ENCODE measurements at regions not wholly inside any gene's neighbourhood (a gene's known extent, or its start where the extent isn't known, plus 50 kb on each side); places are given as distances from the start of the nearest gene placed in this dataset.
A peak's percentile ranks its signal among the peaks of the same experiment; 100 is the strongest.
"Not testable (repeated sequence)": the region's sequence is repeated elsewhere in the genome, so short reads cannot be mapped to it uniquely, and the experiment has no call there.

- TF ChIP-seq ZFX (IDR thresholded peaks at IDR 0.05): no peak
- TF ChIP-seq, protein P1, sequence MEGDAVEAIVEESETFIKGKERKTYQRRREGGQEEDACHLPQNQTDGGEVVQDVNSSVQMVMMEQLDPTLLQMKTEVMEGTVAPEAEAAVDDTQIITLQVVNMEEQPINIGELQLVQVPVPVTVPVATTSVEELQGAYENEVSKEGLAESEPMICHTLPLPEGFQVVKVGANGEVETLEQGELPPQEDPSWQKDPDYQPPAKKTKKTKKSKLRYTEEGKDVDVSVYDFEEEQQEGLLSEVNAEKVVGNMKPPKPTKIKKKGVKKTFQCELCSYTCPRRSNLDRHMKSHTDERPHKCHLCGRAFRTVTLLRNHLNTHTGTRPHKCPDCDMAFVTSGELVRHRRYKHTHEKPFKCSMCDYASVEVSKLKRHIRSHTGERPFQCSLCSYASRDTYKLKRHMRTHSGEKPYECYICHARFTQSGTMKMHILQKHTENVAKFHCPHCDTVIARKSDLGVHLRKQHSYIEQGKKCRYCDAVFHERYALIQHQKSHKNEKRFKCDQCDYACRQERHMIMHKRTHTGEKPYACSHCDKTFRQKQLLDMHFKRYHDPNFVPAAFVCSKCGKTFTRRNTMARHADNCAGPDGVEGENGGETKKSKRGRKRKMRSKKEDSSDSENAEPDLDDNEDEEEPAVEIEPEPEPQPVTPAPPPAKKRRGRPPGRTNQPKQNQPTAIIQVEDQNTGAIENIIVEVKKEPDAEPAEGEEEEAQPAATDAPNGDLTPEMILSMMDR (conservative IDR thresholded peaks at IDR 0.05): no peak
- no peak overlapping the region for H3K27ac ChIP-seq
Observed at GRCh38 chr4:124121461-124121971, 591.0 kb downstream of the ANKRD50 start.

GRCh38 chr4:124123181-124123580 lies 589.4 kb downstream of the ANKRD50 start:
- H3K27ac ChIP-seq: no peak overlapping the region
- TF ChIP-seq, protein P1 (conservative IDR thresholded peaks at IDR 0.05): no peak
- TF ChIP-seq ZFX (IDR thresholded peaks at IDR 0.05): no peak

DNA sequence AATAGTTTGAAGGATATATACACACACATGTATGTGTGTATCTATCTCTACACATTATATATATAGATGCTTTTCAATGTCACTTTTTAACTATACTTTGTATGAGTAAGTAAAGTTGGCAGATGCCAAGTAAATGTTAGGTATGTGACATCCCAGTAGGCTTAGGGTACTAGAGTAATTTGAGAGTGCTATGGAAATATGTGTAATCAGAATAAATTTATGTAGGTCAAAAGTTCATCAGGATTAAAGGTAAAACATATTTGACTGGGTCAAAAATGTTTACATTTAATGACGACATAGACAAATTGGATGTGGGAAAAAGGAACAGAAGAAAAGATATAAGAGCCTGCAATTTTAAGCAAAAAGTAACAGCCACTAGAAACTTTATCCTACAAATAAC lies 588.8 kb downstream of the ANKRD50 start:
- no peak for TF ChIP-seq ZFX (IDR thresholded peaks at IDR 0.05)
- TF ChIP-seq, protein P1 (conservative IDR thresholded peaks at IDR 0.05): no peak
- no peak overlapping the region for H3K27ac ChIP-seq

GRCh38 chr4:124131324-124131723 lies 581.2 kb downstream of the ANKRD50 start:
- H3K27ac ChIP-seq: not testable (repeated sequence)

GRCh38 chr4:124132161-124132560 lies 580.4 kb downstream of the ANKRD50 start:
- TF ChIP-seq ZFX (IDR thresholded peaks at IDR 0.05): no peak
- TF ChIP-seq, protein P1 (conservative IDR thresholded peaks at IDR 0.05): no peak
- H3K27ac ChIP-seq: no peak overlapping the region

DNA sequence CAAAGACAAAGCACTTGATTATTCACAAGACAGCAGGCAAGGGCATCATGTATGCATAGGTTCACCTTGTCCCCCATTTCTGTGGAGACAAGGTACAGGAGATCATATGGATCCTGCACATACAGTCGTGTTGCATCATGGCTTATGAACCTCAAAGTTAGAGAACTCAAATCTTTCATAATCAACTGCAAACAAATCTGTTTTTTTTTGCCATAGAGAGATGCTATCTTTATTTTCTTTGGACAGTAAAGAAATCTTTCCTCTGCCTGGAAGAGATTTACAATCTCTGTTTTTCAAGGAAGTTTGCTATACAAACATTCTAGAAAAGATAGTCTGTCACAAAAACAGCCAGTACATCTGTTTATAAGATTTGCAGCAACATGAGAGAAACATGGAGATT lies 578.8 kb downstream of the ANKRD50 start:
- TF ChIP-seq ZFX (IDR thresholded peaks at IDR 0.05): no peak
- TF ChIP-seq, protein P1 (conservative IDR thresholded peaks at IDR 0.05): no peak
- peak overlapping the region; percentile 30; the same call in 1 of the 2 replicates for H3K27ac ChIP-seq

DNA sequence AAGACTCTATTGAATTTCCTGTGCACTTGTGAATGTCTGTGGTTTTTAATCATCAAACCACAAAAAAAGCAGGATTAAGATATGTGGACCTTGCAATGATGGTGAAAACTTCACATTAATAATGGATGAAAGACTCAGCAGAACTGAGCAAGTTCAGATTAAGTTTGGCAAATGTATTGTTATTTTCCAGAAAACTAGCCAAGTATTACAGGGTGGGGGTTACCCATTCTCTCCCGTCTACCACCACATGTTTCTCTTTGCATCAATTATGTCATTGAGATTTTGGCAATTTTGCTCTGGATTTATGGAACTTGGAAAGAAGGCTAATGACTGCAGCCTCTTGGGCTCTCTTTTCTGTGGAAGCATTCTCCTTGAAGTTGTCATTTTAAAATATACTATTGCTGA lies 577.1 kb downstream of the ANKRD50 start:
- H3K27ac ChIP-seq: no peak overlapping the region
- no peak for TF ChIP-seq ZFX (IDR thresholded peaks at IDR 0.05)
- TF ChIP-seq, protein P1 (conservative IDR thresholded peaks at IDR 0.05): no peak

- TF ChIP-seq ZFX (IDR thresholded peaks at IDR 0.05): no peak
- TF ChIP-seq, protein P1 (conservative IDR thresholded peaks at IDR 0.05): no peak
- no peak overlapping the region for H3K27ac ChIP-seq
Observed at GRCh38 chr4:124139044-124139443, 573.5 kb downstream of the ANKRD50 start.
